ENCODE measurements at regions not wholly inside any gene's neighbourhood (a gene's known extent, or its start where the extent isn't known, plus 50 kb on each side); places are given as distances from the start of the nearest gene placed in this dataset.

DNA sequence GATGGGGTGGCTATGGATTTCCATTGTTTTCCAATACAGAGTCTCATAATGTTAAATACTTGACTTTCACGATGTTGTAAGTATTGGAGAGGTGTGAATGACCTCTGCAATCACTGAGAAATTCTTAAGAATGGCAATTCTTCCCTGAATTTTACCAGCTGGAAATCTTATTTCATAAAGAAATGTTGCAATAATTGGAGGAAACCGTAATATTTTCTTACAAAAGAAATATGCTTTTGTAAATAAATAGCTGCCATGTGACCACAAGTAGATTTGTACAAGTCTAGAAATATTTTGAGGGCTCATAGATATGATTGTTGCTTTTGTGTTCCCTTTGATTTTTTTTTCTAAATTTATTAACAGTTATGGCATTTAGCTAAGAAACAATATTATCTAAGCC lies 308.7 kb upstream of the ATP2B1 start:
- TF ChIP-seq, protein P1, sequence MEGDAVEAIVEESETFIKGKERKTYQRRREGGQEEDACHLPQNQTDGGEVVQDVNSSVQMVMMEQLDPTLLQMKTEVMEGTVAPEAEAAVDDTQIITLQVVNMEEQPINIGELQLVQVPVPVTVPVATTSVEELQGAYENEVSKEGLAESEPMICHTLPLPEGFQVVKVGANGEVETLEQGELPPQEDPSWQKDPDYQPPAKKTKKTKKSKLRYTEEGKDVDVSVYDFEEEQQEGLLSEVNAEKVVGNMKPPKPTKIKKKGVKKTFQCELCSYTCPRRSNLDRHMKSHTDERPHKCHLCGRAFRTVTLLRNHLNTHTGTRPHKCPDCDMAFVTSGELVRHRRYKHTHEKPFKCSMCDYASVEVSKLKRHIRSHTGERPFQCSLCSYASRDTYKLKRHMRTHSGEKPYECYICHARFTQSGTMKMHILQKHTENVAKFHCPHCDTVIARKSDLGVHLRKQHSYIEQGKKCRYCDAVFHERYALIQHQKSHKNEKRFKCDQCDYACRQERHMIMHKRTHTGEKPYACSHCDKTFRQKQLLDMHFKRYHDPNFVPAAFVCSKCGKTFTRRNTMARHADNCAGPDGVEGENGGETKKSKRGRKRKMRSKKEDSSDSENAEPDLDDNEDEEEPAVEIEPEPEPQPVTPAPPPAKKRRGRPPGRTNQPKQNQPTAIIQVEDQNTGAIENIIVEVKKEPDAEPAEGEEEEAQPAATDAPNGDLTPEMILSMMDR (IDR thresholded peaks at IDR 0.05) = no peak
- TF ChIP-seq POLR2A (IDR thresholded peaks at IDR 0.05) = no peak
